ENCODE measurements at regions not wholly inside any gene's neighbourhood (a gene's known extent, or its start where the extent isn't known, plus 50 kb on each side); places are given as distances from the start of the nearest gene placed in this dataset.

DNA sequence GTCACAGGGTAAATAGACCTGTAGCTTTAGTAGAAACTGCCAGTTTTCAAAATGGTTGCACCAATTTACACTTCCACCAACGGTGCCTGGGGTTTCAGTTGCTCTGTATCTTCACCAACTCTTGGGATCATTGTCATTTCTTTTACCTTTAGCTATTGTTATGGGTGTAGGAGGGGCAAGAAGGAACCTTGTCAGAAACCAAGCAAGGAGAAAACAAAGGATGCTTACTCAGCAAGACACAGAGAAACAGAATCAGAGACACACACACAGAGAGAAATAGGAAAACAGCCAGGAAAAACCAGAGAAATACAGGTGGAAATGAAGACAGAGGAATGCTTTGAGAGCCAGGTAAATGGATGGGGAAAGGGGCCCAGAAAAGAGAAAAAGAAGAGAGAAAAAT lies 367.6 kb downstream of the MIAT start:
- Histone ChIP-seq H3K4me2 (ENCODE audit: low read length) (no peak overlapping the region), H3K4me3 (ENCODE audit: low read length) (no peak overlapping the region), H3K27ac (ENCODE audit: low read length) (no peak overlapping the region), H4K20me1 (ENCODE audit: insufficient read depth, low read length) (no peaks in the 10 kb centered on the region), H3K27me3 (ENCODE audit: low read depth, low read length) (peaks cover 19% of the 10 kb centered on the region), H3K36me3 (replicated peaks; ENCODE audit: low read depth, low read length) (no peaks in the 10 kb centered on the region), H3K79me2 (ENCODE audit: low read length) (no peaks in the 10 kb centered on the region), H3K9ac (ENCODE audit: low read length) (no peak overlapping the region), H2AFZ (ENCODE audit: low read depth, low read length) (no peak overlapping the region), H3K4me1 (ENCODE audit: low read length) (no peaks in the 10 kb centered on the region), H3K9me3 (ENCODE audit: insufficient read depth, low read length) (no peaks in the 10 kb centered on the region)
- TF ChIP-seq, protein P1, sequence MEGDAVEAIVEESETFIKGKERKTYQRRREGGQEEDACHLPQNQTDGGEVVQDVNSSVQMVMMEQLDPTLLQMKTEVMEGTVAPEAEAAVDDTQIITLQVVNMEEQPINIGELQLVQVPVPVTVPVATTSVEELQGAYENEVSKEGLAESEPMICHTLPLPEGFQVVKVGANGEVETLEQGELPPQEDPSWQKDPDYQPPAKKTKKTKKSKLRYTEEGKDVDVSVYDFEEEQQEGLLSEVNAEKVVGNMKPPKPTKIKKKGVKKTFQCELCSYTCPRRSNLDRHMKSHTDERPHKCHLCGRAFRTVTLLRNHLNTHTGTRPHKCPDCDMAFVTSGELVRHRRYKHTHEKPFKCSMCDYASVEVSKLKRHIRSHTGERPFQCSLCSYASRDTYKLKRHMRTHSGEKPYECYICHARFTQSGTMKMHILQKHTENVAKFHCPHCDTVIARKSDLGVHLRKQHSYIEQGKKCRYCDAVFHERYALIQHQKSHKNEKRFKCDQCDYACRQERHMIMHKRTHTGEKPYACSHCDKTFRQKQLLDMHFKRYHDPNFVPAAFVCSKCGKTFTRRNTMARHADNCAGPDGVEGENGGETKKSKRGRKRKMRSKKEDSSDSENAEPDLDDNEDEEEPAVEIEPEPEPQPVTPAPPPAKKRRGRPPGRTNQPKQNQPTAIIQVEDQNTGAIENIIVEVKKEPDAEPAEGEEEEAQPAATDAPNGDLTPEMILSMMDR (IDR thresholded peaks at IDR 0.05; ENCODE audit: low read depth, low read length), result no peak
- no peak for TF ChIP-seq EZH2phosphoT487 (IDR thresholded peaks at IDR 0.05; ENCODE audit: low read depth)

DNA sequence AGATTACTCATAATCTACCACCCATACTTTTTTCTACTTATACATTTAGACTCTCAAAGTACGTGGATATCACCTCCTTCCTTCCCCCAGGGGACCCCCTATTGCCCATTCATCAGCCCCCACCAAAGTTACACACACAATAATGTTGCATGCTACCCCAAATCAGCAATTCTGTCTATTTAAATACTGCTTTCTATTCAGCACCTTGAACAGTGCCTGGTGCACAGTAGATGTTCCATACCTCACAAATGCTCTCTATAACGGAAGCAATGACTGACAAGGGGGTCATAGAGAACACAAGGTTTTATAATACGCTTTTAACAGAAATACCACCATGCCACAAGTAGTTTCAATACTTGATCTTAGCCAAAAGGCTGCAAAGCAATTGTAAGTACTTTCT lies 370.7 kb downstream of the MIAT start:
- Histone ChIP-seq H3K27me3 (ENCODE audit: low read depth, low read length) (peaks cover 3% of the 10 kb centered on the region; the same call in 1 of the 2 replicates), H3K9ac (ENCODE audit: low read length) (no peak overlapping the region), H3K9me3 (ENCODE audit: insufficient read depth, low read length) (no peaks in the 10 kb centered on the region), H3K79me2 (ENCODE audit: low read length) (no peaks in the 10 kb centered on the region), H3K27ac (ENCODE audit: low read length) (no peak overlapping the region), H3K36me3 (replicated peaks; ENCODE audit: low read depth, low read length) (no peaks in the 10 kb centered on the region), H4K20me1 (ENCODE audit: insufficient read depth, low read length) (no peaks in the 10 kb centered on the region), H3K4me1 (ENCODE audit: low read length) (no peaks in the 10 kb centered on the region), H3K4me3 (ENCODE audit: low read length) (no peak overlapping the region), H2AFZ (ENCODE audit: low read depth, low read length) (no peak overlapping the region), H3K4me2 (ENCODE audit: low read length) (no peak overlapping the region)
- TF ChIP-seq, protein P1 (IDR thresholded peaks at IDR 0.05; ENCODE audit: low read depth, low read length), result no peak
- no peak for TF ChIP-seq EZH2phosphoT487 (IDR thresholded peaks at IDR 0.05; ENCODE audit: low read depth)

- Histone ChIP-seq H3K79me2 (ENCODE audit: low read length) (no peaks in the 10 kb centered on the region), H3K4me3 (ENCODE audit: low read length) (no peak overlapping the region), H3K4me1 (ENCODE audit: low read length) (no peaks in the 10 kb centered on the region), H4K20me1 (ENCODE audit: insufficient read depth, low read length) (no peaks in the 10 kb centered on the region), H3K4me2 (ENCODE audit: low read length) (no peak overlapping the region), H3K36me3 (replicated peaks; ENCODE audit: low read depth, low read length) (no peaks in the 10 kb centered on the region), H3K27ac (ENCODE audit: low read length) (no peak overlapping the region), H3K9ac (ENCODE audit: low read length) (no peak overlapping the region), H3K27me3 (ENCODE audit: low read depth, low read length) (peaks cover 6% of the 10 kb centered on the region; the same call in 1 of the 2 replicates), H2AFZ (ENCODE audit: low read depth, low read length) (no peak overlapping the region), H3K9me3 (ENCODE audit: insufficient read depth, low read length) (no peaks in the 10 kb centered on the region)
- TF ChIP-seq, protein P1 (IDR thresholded peaks at IDR 0.05; ENCODE audit: low read depth, low read length), result no peak
- no peak for TF ChIP-seq EZH2phosphoT487 (IDR thresholded peaks at IDR 0.05; ENCODE audit: low read depth)
These were observed 372.3 kb downstream of the MIAT start for GRCh38 chr22:27029584-27030130.

GRCh38 chr22:27032091-27032761 lies 374.8 kb downstream of the MIAT start:
- no peak overlapping the region for H3K27ac ChIP-seq (ENCODE audit: low read length)
- H3K9me3 ChIP-seq (ENCODE audit: insufficient read depth, low read length), result no peaks in the 10 kb centered on the region
- H3K4me3 ChIP-seq (ENCODE audit: low read length), result no peak overlapping the region
- H2AFZ ChIP-seq (ENCODE audit: low read depth, low read length), result no peak overlapping the region
- TF ChIP-seq EZH2phosphoT487 (IDR thresholded peaks at IDR 0.05; ENCODE audit: low read depth), result no peak
- TF ChIP-seq, protein P1 (IDR thresholded peaks at IDR 0.05; ENCODE audit: low read depth, low read length), result no peak
- H3K4me2 ChIP-seq (ENCODE audit: low read length), result no peak overlapping the region
- no peaks in the 10 kb centered on the region for H3K79me2 ChIP-seq (ENCODE audit: low read length)
- H3K36me3 ChIP-seq (replicated peaks; ENCODE audit: low read depth, low read length), result no peaks in the 10 kb centered on the region
- H3K4me1 ChIP-seq (ENCODE audit: low read length), result no peaks in the 10 kb centered on the region
- H3K9ac ChIP-seq (ENCODE audit: low read length), result no peak overlapping the region
- H4K20me1 ChIP-seq (ENCODE audit: insufficient read depth, low read length), result no peaks in the 10 kb centered on the region
- H3K27me3 ChIP-seq (ENCODE audit: low read depth, low read length), result peaks cover 6% of the 10 kb centered on the region
